Ascending aorta (tissue), 2 donors: ENCODE measurements at regions not wholly inside any gene's neighbourhood (a gene's known extent, or its start where the extent isn't known, plus 50 kb on each side); places are given as distances from the start of the nearest gene placed in this dataset.

Experiments used
- DNase-seq, 2 donors: peaks; one replicate each; pipeline ENCODE4 v3.0.0-alpha.2; 2019; ENCODE audit warnings: low spot score in 2 of 2
- H3K27ac ChIP-seq, 2 donors: fragments of 200-600 bp; sonication (generic); one replicate each; pipeline ENCODE4 v1.5.1; 2016 to 2017; ENCODE audit warnings: mild to moderate bottlenecking in 1 of 2
- H3K27me3 ChIP-seq: fragments of 200-600 bp; sonication (generic); one replicate; pipeline ENCODE4 v1.5.1; 2017
- H3K36me3 ChIP-seq, 2 donors: fragments of 200-600 bp; sonication (generic); one replicate each; pipeline ENCODE4 v1.5.1; 2016
- H3K4me1 ChIP-seq, 2 donors: fragments of 200-600 bp; sonication (generic); one replicate each; pipeline ENCODE4 v1.5.1; 2016 to 2017; ENCODE audit warnings: mild to moderate bottlenecking in 1 of 2
- H3K4me3 ChIP-seq, 2 donors: fragments of 200-600 bp; sonication (generic); one replicate each; pipeline ENCODE4 v1.5.1; 2016 to 2017; ENCODE audit warnings: mild to moderate bottlenecking in 1 of 2
- H3K9me3 ChIP-seq, 2 donors: fragments of 200-600 bp; sonication (generic); one replicate each; pipeline ENCODE4 v1.5.1; 2016
- CTCF ChIP-seq, 3 experiments: fragments of 200-600 bp in 2 of 3; fragments of 450-650 bp in 1 of 3; sonication (generic) in 2 of 3; IDR thresholded peaks; one replicate each; pipeline ENCODE4 v1.5.1; 2016 to 2019; ENCODE audit warnings: antibody characterized with exemption in 3 of 3, mild to moderate bottlenecking in 1 of 3, moderate library complexity in 1 of 3
- intact Hi-C: fragments of 100-400 bp; cut with DNase I; formaldehyde crosslinking; loops from one replicate; pipeline ENCODE4 v1.15.1; 2023

- intact Hi-C loops: no loop called here
- DNase-seq: no peak
- Histone ChIP-seq H3K4me1 (no peaks in the 10 kb centered on the region), H3K27ac (no peak overlapping the region), H3K4me3 (no peak overlapping the region), H3K9me3 (no peaks in the 10 kb centered on the region), H3K27me3 (no peaks in the 10 kb centered on the region), H3K36me3 (no peaks in the 10 kb centered on the region)
- TF ChIP-seq CTCF (IDR thresholded peaks at IDR 0.05): no peak
Observed at GRCh38 chr10:61545170-61545569, 92.0 kb upstream of the TMEM26 start.

- intact Hi-C loops: no loop called here
- Histone ChIP-seq H3K4me3 (no peak overlapping the region), H3K9me3 (no peaks in the 10 kb centered on the region), H3K27me3 (no peaks in the 10 kb centered on the region), H3K36me3 (no peaks in the 10 kb centered on the region), H3K4me1 (no peaks in the 10 kb centered on the region), H3K27ac (no peak overlapping the region)
- no peak for TF ChIP-seq CTCF (IDR thresholded peaks at IDR 0.05)
- no peak for DNase-seq
Observed at GRCh38 chr10:61543831-61544230, 90.7 kb upstream of the TMEM26 start.

GRCh38 chr10:61542596-61542995, 89.4 kb upstream of the TMEM26 start:
- Histone ChIP-seq H3K36me3 (no peaks in the 10 kb centered on the region), H3K27ac (no peak overlapping the region), H3K4me1 (no peaks in the 10 kb centered on the region), H3K27me3 (no peaks in the 10 kb centered on the region), H3K4me3 (no peak overlapping the region), H3K9me3 (no peaks in the 10 kb centered on the region)
- no peak for TF ChIP-seq CTCF (IDR thresholded peaks at IDR 0.05)
- no peak for DNase-seq
- intact Hi-C loops: no loop called here

GRCh38 chr10:61541960-61542359, 88.8 kb upstream of the TMEM26 start:
- Histone ChIP-seq H3K27ac (no peak overlapping the region), H3K9me3 (no peaks in the 10 kb centered on the region), H3K4me1 (no peaks in the 10 kb centered on the region), H3K27me3 (no peaks in the 10 kb centered on the region), H3K36me3 (no peaks in the 10 kb centered on the region), H3K4me3 (no peak overlapping the region)
- intact Hi-C loops: no loop called here
- no peak for DNase-seq
- no peak for TF ChIP-seq CTCF (IDR thresholded peaks at IDR 0.05)

- Histone ChIP-seq H3K27ac (no peak overlapping the region), H3K36me3 (no peaks in the 10 kb centered on the region), H3K9me3 (no peaks in the 10 kb centered on the region), H3K4me1 (no peaks in the 10 kb centered on the region), H3K4me3 (no peak overlapping the region), H3K27me3 (no peaks in the 10 kb centered on the region)
- intact Hi-C loops: no loop called here
- no peak for TF ChIP-seq CTCF (IDR thresholded peaks at IDR 0.05)
- no peak for DNase-seq
Observed at GRCh38 chr10:61539876-61540275, 86.7 kb upstream of the TMEM26 start.

- no peak for DNase-seq
- TF ChIP-seq CTCF (IDR thresholded peaks at IDR 0.05): no peak
- Histone ChIP-seq H3K36me3 (no peaks in the 10 kb centered on the region), H3K4me1 (no peaks in the 10 kb centered on the region), H3K27me3 (no peaks in the 10 kb centered on the region), H3K27ac (no peak overlapping the region), H3K9me3 (no peaks in the 10 kb centered on the region), H3K4me3 (no peak overlapping the region)
- intact Hi-C loops: no loop called here
Observed at GRCh38 chr10:61529208-61529607, 76.0 kb upstream of the TMEM26 start.
